Stromal cell of bone marrow (primary cell): ENCODE measurements at regions not wholly inside any gene's neighbourhood (a gene's known extent, or its start where the extent isn't known, plus 50 kb on each side); places are given as distances from the start of the nearest gene placed in this dataset.
A peak's percentile ranks its signal among the peaks of the same experiment; 100 is the strongest.
"Not testable (repeated sequence)": the region's sequence is repeated elsewhere in the genome, so short reads cannot be mapped to it uniquely, and the experiment has no call there.

Experiments
- DNase-seq: peaks from one replicate; pipeline ENCODE4 v3.0.0-alpha.2; 2012; ENCODE audit warnings: low read depth

DNA sequence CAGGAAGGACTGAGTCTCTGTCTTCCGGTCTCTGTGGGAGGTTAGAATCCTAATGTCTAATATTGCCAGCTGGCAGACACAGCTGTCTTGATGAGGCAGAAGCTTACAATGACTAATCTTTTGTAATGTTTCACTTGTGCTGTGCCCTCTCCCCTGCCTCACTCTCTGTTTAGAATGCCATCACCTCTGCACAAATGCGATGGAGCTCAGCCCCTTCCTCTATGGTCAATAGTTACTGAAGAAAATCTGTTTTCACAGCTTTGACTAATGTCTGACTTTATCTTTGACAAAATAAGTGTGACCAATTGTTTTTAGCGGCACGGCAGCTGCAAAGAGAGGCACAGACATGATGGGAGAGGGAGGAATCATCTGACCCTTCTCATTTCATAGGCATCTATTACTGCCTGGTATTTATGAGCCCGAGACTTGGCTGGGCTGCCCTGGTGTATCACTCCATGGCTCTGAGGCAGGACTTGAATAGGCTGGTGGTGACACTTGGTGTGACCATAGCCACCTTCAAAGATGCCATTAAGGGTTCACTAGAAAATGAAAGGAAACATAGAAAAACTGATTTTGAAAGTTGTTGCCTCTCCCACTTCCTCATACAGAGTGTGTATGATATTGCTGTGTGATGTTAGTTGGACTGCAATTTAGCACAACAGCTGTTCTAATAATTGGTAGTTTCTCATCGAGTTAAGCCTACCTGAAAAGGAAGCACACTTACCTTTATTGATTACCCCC, 163.2 kb upstream of the NBPF11 start:
- DNase-seq: no peak

DNA sequence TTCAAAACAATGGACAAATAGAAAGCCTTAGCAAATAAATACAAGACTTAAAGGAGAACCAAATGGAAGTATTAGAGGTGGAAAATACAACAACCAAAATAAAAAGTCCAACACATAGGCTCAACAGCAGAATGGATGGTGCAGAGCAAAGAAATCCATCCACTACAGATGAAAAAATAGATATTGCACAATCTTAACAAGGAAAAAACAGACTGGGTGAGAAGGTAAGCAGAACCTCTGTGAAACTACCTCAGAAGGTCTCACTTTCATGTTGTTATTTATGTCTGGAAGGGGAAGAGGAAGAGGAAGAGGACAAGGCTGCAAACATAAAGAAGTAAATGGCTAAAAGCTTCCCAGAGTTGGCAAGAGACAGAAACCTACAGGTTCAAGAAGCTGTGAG, 158.7 kb upstream of the NBPF11 start:
- no peak for DNase-seq

DNA sequence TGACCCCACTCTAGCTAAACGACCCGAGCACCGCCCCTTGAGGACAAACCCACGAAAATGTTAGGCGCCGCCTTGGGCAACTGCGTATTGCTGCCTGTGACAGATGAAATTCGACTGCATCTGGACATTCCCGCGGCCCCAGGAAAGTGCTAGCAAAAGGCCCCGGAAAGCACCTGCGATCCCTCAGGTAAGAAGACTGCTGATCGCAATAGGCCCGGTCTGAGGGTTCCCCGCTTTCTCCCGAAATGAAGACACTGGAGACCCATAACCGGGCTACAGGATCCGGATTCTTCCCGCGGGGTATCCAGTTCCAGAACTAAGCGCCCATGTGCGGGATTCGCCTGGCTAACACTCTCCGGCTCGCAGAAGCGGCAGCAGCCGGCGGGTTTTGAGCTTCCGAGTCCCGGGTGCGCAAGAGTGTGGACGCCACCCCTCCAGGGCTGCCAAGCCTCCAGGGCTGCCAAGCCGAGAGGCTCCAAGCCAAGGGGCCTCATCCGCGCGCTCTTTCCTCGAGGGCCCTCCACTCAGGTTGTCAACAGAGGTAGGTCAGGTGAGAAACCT, 157.9 kb upstream of the NBPF11 start:
- no peak for DNase-seq

DNA sequence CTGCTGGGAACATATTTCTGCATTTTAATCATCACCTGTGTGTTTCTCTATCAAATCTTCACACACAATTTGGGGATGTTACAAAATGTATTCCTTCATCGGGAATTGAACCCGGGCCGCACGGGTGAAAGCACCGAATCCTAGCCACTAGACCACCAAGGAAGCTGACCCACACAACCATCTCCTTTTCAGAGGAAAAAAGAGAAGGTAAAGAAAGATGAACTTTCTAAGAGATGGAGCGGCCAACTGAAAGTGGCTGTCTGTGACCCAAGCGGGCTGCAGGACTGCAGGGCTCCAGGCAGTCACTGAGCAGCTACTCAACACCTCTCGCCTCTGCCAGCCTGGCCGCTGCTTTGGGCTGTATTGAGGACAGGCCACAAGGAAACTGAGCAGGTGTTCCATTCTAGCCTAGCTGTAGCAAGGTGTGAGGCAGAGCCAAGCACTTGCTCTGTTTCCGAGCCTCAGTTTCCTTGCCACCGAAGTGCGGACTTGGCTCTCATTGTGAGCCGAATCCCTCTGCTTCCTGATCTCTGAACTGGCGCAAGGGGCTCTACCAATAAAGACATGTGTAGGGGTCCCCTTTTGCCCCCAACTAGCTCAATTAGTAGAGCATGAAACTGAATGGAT, 156.9 kb upstream of the NBPF11 start:
- no peak for DNase-seq

DNA sequence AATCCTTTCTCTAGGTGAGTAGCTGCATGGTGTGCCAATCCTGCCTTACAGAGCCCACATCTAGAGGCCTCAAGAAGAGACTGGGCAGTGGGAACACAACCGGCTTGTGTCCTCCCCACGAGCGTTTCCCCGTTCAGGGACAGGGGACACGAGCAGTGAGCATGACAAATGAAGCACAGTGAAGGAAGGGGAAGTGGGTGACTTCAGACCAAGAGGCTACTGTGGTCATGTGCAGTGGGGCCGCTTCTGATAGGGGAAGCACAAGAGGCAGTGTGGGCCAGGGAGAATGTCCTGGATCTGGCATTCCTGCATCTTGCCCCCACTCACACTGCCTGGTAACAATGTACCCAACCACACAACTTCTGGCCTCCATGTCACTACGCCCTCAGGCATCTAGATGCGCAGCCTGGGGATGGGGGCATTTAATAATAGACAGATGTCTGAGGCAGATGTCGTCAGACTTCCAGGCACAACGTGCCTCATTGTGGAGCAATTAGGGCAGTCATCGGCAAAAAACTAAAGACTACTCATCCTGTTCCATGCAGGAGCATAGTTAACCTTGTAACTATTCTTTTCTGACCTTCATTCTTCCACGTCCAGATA, 155.6 kb upstream of the NBPF11 start:
- DNase-seq: no peak

DNA sequence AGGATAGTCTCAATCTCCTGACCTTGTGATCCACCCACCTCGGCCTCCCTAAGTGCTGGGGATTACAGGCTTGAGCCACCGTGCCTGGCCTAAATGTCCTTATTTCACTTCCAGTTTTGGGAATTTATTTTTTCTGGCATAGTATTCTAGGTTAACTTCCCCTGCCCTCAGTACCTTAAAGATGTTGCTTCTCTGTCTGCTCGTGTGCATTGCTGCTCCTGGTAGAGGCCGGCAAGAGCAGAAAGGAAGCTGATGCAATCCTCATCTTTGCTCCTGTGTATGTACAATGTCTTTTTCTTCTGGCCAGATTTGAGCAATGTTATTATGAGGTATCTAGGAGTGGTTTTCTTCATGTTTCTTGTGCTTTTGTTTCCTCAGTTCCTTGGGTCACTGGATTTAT, 152.9 kb upstream of the NBPF11 start:
- not testable (repeated sequence) for DNase-seq

DNA sequence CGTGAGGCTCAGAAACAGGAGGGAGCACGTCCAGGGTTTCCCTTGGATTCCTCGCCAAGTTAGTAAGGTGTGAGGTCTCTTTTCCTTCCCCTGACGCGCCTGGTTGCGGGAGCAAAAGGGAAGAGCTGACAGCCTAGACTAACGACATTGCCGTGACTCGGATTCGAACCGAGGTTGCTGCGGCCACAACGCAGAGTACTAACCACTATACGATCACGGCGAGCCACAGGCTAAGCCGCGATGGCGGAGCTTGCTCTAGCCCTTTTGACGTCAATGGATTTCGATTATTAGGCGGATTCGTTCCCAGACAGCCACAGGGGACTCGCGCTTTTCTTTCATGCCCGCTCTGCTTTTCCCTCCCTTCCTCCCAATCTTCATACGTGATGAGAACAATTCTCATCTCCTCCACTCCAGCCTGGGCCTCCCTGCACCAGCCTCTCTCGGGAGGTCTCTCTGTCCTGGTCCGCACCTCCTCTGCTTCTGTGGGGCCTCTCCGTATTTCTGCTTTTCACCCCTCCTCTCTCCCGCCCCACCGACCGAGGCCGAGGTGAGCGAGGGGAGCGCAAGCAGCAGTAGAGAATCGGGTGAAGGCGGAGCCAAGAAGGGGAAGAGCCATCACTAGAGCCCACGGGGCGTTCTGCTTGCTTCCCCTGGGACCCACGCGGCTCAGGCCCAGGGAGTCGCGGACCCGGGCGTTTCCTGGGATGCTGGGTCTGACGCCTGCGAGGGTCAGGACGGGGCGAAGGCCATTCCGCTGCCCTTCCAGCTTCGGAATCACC, 150.7 kb upstream of the NBPF11 start:
- DNase-seq: not testable (repeated sequence)

DNA sequence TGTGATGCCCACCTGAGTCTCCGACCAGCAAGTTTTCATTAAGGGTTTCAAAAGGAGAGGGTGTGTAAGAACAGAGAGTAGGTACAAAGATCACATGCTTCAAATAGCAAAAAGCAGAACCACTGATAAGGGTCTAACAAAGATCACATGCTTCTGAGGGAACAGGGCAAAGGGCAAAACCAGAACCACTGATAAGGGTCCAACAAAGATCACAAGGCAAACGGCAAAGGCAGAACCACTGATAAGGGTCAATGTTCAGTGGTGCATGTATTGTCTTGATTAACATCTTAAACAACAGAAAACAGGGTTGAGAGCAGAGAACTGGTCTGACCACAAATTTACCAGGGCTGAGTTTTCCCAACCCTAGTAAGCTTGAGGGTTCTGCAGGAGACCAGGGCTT, 145.8 kb upstream of the NBPF11 start:
- DNase-seq: not testable (repeated sequence)

DNA sequence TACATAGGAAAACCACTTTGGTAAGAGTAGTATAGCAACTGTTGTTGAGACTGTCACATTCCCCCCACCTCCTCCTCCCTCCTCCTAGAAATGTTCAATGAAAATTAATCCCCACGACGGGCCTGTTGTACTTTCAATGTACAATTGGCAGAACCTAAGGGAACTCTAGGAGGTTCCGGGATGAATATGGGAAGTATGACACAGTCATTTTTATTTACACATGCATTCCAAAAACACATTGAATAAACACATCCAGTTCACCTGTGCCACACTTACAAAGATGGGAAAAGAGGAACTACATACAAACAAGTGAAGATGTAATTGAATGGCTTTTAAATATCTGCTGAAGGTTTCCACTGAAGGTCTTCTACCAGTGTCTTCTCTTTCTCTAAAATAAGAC, 144.4 kb upstream of the NBPF11 start:
- no peak for DNase-seq

DNA sequence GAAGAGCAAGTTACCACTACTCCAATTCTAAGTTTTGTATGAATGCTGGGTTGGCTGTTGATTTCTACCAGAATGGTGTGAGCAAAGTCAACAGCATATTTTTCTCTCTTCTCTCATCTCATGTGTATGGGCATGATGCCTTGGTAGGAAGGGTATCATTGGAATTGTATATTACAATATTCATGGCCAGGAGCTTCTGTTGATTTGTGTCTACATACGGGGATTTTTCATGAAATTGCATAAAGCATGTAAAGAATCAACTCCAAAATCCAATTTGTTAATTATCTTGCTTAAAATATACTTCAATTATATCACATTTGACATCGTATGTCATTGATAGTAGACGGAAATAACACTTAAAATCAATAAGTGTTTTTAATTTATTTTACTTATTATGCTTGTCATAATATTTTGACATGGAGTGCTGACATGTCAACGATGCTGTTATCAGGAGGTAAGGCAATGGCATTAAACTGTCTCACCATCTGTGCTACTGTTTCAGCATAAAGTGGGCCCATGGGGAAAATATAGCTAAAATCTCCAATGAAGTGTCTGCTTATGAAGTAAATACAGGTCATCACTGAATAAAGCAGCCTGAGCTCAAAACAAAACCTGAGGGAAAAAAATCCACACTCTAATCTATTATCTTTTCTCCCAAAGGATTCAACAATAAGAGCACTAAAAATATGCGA, 142.2 kb upstream of the NBPF11 start:
- DNase-seq: no peak

DNA sequence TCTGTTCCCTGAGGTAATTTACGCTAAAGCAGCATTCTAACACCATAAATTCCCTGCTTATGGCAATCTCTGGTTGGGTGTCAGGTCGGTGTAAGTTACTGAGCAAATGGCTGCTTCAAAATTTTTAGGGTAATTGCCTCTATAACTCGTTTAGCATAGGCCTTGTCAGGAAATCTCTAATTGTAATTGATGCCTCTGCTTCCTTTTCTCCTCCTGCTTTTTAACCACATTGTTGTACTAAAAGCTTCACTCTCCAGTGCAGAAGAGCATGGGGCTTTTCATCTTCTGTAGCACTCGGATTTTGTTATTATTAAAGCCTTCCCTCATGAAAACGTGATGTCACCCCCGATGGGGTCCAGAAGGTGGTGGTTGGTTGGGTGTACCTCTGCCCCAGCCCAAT, 141.6 kb upstream of the NBPF11 start:
- no peak for DNase-seq

DNA sequence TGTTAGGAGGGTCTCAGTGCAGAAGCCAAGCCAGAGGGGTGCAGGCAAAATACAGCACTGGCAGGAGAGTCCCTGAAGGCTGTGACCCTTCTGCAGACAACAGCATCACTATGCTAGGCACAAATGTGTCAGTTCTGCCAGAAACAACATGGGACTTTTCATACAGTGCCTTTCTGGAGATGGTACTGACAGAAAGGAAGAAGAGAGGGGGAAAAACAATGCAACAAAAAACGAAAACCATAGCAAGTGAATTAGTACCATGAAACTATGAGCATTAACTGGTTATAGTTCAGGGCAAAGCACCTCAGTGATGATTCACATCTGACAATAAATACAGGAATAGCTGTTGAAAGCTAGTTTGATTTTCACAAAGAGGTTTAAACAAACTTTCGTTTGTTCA, 140.8 kb upstream of the NBPF11 start:
- no peak for DNase-seq

DNA sequence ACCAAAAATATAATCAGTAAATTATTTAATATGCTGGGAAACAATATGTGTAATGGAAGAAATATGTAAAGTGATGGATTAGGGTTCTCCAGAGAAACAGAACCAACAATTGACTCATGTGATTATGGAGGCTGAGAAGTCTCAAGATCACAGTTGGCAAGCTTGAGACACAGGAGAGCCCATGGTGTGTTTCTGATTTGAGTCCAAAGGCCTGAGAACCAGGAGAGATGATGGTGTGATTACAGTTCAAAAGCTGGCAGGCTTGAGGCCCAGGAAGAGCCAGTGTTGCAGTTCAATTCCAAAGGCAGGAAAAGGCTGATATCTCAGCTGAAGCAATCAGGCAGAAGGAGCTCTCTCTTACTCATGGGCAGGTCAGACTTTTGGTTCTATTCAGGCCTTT, 138.8 kb upstream of the NBPF11 start:
- peak; percentile 63 for DNase-seq

DNA sequence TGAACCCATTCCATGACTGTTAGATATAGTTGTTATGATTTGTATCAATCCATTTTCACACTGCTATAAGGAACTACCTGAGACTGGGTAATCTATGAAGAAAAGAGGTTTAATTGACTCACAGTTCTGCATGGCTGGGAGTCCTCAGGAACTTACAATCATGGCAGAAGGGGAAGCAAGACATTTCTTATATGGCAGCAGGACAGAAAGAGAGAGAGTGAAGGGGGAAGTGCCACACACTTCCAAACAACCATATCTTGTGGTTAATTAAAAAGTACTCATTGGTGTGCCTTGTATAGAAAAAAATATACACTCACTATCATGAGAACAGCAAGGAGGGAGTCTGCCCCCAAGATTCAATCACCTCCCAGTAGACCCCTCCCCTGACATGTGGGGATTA, 137.6 kb upstream of the NBPF11 start:
- DNase-seq: no peak

DNA sequence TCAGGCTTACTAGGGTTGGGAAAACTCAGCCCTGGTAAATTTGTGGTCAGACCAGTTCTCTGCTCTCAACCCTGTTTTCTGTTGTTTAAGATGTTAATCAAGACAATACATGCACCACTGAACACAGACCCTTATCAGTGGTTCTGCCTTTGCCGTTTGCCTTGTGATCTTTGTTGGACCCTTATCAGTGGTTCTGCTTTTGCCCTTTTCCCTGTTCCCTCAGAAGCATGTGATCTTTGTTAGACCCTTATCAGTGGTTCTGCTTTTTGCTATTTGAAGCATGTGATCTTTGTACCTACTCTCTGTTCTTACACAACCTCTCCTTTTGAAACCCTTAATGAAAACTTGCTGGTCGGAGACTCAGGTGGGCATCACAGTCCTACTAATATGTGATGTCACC, 133.9 kb upstream of the NBPF11 start:
- DNase-seq: not testable (repeated sequence)

DNA sequence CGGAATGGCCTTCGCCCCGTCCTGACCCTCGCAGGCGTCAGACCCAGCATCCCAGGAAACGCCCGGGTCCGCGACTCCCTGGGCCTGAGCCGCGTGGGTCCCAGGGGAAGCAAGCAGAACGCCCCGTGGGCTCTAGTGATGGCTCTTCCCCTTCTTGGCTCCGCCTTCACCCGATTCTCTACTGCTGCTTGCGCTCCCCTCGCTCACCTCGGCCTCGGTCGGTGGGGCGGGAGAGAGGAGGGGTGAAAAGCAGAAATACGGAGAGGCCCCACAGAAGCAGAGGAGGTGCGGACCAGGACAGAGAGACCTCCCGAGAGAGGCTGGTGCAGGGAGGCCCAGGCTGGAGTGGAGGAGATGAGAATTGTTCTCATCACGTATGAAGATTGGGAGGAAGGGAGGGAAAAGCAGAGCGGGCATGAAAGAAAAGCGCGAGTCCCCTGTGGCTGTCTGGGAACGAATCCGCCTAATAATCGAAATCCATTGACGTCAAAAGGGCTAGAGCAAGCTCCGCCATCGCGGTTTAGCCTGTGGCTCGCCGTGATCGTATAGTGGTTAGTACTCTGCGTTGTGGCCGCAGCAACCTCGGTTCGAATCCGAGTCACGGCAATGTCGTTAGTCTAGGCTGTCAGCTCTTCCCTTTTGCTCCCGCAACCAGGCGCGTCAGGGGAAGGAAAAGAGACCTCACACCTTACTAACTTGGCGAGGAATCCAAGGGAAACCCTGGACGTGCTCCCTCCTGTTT, 128.9 kb upstream of the NBPF11 start:
- not testable (repeated sequence) for DNase-seq

DNA sequence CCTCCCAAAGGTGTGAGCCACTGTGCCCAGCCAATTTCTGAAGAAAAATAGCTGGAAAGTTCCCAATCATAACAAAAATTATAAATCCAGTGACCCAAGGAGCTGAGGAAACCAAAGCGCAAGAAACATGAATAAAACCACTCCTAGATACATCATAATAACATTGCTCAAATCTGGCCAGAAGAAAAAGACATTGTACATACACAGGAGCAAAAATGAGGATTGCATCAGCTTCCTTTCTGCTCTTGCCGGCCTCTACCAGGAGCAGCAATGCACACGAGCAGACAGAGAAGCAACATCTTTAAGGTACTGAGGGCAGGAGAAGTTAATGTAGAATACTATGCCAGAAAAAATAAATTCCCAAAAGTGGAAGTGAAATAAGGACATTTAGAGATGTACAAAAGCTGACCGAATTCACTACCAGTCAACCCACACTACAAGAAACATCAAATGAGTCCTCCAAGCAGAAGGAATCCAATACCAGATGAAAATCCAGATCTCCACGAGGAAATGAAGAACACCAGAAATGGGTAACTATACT, 127.0 kb upstream of the NBPF11 start:
- not testable (repeated sequence) for DNase-seq

DNA sequence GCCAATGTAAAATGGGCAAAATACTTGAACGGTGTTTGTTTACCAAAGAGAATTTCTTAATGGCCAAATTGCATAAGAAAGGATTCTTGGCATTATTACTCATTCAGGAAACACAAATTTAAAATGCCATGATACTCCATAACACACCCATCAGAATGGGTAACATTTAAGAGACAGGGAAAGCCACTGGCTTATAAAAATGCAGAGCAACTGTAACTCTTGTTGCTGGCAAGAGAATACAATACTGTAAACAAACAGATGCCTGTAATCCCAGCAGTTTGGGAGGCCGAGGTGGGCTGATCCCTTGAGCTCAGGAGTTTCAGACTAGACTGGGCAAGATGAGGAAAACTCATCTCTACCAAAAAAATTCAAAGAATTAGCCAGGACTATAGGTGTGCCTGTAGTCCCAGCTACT, 125.8 kb upstream of the NBPF11 start:
- DNase-seq: not testable (repeated sequence)

DNA sequence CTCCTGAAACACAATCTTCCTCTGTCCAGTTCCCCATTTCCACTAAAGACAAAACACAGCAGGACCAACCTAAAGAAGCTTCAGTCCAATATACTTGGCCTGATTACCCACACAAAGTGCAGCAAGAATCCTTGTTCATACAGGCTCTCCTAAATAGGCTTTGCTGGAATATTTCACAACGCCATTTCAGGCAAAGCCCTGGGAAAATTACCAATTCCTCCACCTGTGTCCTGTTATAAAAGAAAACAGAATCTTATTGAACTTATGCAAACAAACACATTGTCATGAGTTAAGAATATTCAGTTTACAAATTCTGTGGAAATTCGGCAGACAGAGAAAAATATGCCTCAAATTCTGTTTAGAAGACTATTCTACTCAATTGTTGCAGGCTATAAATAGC, 115.0 kb upstream of the NBPF11 start:
- DNase-seq: not testable (repeated sequence)

DNA sequence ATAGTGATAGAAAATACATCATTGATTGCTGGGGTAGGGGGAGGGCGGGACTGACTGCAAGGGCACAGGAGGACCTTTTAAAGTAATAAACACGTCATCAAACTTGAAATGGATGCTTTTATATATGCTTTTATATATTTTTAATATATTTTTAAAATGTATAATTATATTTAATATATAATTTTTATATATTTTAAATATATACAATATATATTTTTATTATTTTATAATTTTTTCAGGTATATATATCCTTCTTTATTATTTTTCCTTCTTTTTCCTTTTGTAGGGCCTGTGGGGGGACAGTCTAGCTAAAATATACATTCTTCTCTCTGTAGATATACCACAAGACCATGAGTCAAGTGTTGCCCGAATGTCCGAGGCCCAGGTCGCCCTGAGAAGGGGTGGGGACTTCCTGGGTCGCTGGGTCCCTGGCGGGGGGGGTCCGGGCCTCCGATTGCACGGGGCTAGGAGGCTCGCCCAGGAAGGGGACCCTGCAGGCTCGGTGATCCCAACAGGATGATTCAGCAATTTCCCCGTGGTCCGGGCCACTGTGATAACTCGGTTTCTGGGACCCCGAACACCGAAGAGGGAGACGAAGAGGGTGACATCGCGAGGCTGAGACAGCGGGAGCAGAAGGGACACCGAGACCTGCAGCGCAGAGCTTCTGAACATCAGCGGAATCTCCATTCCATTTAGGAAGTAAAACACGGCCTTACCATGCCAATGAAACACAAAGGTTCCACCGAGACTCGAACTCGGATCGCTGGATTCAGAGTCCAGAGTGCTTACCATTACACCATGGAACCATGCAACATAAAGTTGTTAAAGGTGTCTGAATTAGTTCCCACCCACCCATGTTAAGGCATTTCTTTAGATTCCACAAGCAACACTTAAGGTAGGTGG, 112.5 kb upstream of the NBPF11 start:
- no peak for DNase-seq
